GM18508 (cell line): ENCODE measurements at regions not wholly inside any gene's neighbourhood (a gene's known extent, or its start where the extent isn't known, plus 50 kb on each side); places are given as distances from the start of the nearest gene placed in this dataset.
"Not testable (repeated sequence)": the region's sequence is repeated elsewhere in the genome, so short reads cannot be mapped to it uniquely, and the experiment has no call there.

ENCODE experiments used
- ATAC-seq: cut with Tn5 transposase; IDR thresholded peaks from one replicate; pipeline ENCODE4 v1.9.1; 2021; ENCODE audit warnings: moderate number of reproducible peaks; ENCODE audit not compliant: insufficient read depth, unreplicated experiment

DNA sequence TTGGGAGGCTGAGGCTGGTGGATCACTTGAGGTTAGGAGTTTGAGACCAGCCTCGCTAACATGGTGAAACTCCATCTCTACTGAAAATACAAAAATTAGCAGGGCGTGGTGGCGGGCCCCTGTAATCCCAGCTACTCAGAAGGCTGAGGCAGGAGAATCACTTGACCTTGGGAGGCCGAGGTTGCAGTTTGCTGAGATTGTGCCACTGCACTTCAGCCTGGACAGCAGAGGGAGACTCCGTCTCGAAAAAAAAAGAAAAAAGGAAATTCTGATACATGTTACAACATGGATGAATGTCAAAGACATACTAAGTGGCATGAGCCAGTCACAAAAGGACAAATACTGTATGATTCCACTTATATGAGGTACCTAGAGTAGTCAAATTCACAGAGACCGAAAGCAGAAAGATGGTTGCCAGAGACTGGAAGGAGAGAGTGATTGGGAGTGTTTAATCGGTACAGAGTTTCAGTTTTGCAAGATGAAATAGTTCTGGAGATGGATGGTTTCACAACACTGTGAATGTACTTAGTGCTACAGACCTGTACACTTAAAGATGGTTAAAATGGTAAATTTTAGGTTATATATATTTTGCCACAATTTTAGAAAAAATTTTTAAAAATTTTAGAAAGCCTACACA lies 92.3 kb downstream of the BLID start:
- ATAC-seq = no peak

DNA sequence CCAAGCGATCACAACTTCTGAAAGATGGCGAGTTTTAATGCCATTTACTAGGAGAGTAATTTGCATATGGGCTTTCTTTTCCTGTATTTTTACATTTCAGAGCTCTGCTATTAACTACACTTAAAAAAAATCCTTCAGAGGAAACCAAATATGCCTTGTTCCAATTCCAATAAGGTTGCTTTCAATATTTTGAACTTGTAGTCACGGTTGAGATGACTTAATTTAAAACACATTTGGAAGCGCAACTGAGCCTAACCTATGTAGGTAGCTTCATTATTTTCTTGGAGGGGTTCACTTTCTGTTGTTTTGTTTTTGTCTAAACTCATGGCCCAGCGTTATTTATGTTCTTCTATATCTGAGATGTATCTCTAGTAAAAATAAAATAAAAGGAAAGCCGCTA lies 93.4 kb downstream of the BLID start:
- no peak for ATAC-seq

DNA sequence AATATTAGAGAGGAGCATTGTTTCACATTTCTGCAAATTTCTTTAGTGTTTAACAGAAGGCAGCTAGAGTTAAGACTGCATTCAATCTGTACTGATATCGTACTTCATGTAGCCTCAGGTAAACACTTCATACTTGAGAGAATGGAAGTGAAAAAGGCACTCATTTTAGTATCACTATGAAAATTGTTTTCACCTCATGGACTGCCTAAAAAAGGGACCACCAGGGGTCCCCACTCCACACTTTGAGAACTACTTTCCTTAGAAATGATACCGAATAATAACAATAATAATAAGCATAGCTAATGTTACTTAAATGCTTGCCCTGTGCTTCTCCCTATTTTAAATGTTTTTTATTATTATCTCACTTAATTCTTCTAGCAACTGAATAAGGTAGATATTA lies 95.1 kb downstream of the BLID start:
- ATAC-seq = no peak

- no peak for ATAC-seq
These were observed 95.9 kb downstream of the BLID start for GRCh38 chr11:122019908-122020694.

GRCh38 chr11:122007601-122008071 lies 108.4 kb downstream of the BLID start:
- no peak for ATAC-seq

- no peak for ATAC-seq
These were observed 111.6 kb downstream of the BLID start for GRCh38 chr11:122004446-122004845.

GRCh38 chr11:122002926-122003325 lies 113.1 kb downstream of the BLID start:
- ATAC-seq = no peak

DNA sequence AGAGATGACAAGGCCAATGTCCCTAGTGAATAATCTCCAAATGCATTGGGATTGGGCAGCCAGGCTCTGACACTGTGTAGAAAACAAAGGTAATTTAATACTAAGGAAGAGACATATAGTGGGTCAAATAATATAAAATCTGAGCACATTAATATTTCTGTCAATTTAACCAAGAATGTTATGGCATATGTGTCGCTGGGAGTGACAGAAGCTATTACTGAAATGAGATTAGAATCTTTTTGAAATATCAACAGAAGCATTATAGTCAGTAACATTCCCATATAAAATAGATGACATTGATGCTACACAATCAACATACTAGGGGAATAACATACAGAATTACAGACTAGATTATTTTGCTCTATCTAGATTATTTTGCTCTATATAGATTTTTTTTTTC lies 114.0 kb downstream of the BLID start:
- no peak for ATAC-seq

- ATAC-seq = no peak
These were observed 116.4 kb downstream of the BLID start for GRCh38 chr11:121999651-122000050.

DNA sequence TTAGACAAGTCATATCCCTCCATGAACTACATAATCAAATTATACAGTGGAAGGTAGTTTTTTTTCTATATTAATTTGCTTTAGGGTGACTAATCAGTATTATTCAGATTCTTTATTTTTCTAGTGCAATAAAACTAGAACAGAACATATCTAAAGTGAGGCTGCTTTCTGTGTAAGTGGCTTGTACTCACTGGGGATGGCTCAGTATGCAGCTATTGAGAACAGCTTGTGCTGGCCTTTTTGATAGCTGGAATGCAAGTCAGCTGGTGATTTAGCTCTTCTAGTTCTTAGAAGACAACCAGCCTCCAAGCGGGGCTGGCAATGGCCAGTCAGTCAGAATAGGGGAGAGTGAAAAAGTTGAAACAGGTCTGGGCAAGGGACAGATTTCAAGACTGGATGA lies 119.4 kb downstream of the BLID start:
- no peak for ATAC-seq

GRCh38 chr11:121983901-121984300 lies 132.1 kb downstream of the BLID start:
- ATAC-seq = no peak

DNA sequence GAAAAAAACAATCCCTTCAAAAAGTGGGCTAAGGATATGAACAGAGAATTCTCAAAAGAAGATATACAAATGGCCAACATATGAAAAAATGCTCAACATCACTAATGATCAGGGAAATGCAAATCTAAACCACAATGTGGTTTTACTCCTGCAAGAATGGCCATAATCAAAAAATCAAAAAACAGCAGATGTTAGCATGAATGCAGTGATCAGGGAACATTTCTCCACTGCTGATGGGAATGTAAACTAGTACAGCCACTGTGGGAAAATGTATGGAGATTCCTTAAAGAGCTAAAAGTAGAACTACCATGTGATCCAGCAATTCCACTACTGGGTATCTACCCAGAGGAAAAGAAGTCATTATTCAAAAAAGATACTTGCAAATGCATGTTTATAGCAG lies 138.1 kb downstream of the BLID start:
- ATAC-seq = not testable (repeated sequence)

DNA sequence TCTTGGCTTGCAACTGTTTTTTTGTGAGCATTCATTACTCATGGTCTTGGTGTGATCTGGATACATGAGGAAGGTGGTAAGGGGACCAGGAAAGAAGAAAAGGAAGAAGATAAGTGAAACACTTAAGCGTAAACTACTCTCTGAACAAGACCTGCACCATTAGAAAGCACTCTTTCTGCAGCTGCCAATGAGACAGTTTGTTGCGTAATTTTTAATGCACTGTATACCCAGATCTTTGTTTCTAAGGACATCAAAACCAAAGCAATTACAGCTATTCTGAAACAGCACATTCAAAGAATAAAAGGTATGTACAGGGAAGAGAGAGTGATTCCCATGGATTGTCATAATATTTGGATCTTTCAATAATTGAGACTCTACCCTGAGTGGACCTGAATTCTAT lies 147.4 kb downstream of the BLID start:
- no peak for ATAC-seq

DNA sequence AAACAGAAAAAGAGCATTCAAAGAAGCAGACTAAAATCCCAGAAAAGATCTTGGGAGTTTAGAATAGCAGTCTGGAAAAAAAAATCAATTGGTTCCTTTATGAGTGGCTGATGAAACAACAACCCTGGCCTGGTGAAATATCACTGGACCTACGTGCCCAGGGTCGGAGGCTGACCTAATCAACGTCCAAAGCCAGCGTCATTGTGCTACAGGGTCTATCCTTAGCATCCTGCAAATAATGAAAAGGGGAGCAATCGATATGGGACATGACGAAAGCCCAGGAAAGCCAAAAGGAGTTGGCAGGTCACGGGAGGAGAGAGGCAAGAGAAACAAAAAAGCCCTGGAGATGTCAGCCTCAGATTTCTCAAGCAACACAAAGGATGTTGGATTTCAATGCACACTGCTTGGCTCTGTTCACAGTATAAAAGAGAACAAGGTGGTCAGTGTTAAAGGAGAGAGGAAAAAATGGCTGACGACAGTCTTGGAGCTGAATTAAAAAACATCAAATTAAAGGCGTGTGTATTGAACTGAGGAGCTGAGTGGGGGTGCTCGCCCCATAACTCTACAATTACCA lies 148.8 kb downstream of the BLID start:
- no peak for ATAC-seq

GRCh38 chr11:121965330-121965729 lies 150.7 kb downstream of the BLID start:
- no peak for ATAC-seq

DNA sequence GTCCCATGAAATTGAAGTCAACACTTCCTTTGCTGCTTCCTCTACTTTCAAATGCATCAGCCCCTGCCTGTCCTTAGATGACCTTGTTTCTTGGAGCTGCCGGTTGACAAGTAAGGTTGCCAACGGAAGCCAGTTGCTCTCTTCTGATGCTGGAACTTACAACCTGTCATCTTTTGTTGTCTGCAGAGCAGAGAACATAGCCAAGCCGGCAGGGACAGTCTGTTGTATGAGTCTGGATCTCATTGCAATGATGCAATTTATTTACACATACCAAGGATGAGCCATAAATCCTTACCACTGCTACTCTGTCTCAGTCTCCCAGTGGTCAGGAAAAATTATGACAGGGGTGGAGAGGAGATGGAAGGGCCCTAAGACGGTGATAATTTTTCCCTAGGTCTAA lies 151.4 kb downstream of the BLID start:
- ATAC-seq = no peak

DNA sequence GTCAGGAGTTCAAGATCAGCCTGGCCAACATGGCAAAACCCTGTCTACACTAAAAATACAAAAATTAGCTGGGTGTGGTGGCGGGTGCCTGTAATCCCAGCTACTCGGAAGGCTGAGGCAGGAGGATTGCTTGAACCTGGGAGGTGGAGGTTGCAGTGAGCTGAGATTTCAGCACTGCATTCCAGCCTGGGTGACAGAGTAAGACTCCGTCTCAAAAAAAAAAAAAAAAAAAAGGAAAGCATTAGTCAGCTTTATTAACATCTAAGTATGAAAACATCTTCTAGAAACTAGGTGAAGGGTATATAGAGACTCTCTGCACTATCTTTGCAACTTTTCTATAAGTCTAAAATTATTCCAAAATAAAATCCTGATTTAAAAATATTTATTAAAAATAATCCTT lies 152.2 kb downstream of the BLID start:
- ATAC-seq = not testable (repeated sequence)

- no peak for ATAC-seq
These were observed 154.7 kb downstream of the BLID start for GRCh38 chr11:121961321-121961801.

DNA sequence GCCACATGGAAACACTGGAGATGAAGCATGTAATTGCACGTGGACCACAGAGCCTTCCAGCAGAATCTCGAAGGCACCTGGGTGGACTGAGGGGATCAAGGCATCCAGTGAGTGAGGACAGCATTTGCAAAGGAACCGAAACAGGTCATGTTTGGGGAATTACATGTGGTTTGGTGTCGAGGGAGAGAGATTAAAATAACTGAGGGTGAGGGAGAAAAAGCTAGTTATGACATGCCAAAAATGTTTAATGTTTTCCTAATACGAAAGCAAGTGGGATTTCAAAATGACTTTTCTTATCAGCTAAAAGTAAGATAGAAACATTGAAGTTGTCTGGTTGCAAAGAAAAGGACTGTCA lies 157.1 kb downstream of the BLID start:
- no peak for ATAC-seq

GRCh38 chr11:121958323-121958970 lies 157.6 kb downstream of the BLID start:
- no peak for ATAC-seq

GRCh38 chr11:121953122-121953521 lies 162.9 kb downstream of the BLID start:
- ATAC-seq = no peak
